T-helper 2 cell treated with Interferon-gamma antibody and Interleukin-4, amounts not matched to agents 5 μg/mL and 100 μg/mL, for 36 hours (primary cell): ENCODE measurements at regions not wholly inside any gene's neighbourhood (a gene's known extent, or its start where the extent isn't known, plus 50 kb on each side); places are given as distances from the start of the nearest gene placed in this dataset.

Source experiments
- DNase-seq: peaks from one replicate; pipeline ENCODE4 v3.0.0; 2021; ENCODE audit warnings: low spot score
- H3K27ac Mint-ChIP-seq: one replicate; pipeline ENCODE4 v1.8.0; 2021; ENCODE audit warnings: mild to moderate bottlenecking, mixed read lengths
- H3K27me3 Mint-ChIP-seq: one replicate; pipeline ENCODE4 v1.8.0; 2021; ENCODE audit warnings: low read depth, mixed read lengths
- H3K36me3 Mint-ChIP-seq: one replicate; pipeline ENCODE4 v1.8.0; 2021; ENCODE audit warnings: low read depth, mixed read lengths
- H3K4me1 Mint-ChIP-seq: one replicate; pipeline ENCODE4 v1.8.0; 2021; ENCODE audit warnings: low read depth, mixed read lengths
- H3K4me3 Mint-ChIP-seq: one replicate; pipeline ENCODE4 v1.8.0; 2022; ENCODE audit warnings: mild to moderate bottlenecking, moderate library complexity, mixed read lengths
- H3K9me3 Mint-ChIP-seq: one replicate; pipeline ENCODE4 v1.8.0; 2021; ENCODE audit warnings: mixed read lengths

- no peak for DNase-seq
- no peak overlapping the region for H3K4me3 Mint-ChIP-seq
- H3K9me3 Mint-ChIP-seq = no peaks in the 10 kb centered on the region
- no peaks in the 10 kb centered on the region for H3K4me1 Mint-ChIP-seq
- H3K27ac Mint-ChIP-seq = no peak overlapping the region
- H3K27me3 Mint-ChIP-seq = no peaks in the 10 kb centered on the region
- no peaks in the 10 kb centered on the region for H3K36me3 Mint-ChIP-seq
Observed at GRCh38 chr5:145347026-145347616, 488.0 kb downstream of the PRELID2 start.

GRCh38 chr5:145345511-145346287, 489.4 kb downstream of the PRELID2 start:
- H3K36me3 Mint-ChIP-seq = no peaks in the 10 kb centered on the region
- no peaks in the 10 kb centered on the region for H3K9me3 Mint-ChIP-seq
- DNase-seq = no peak
- no peak overlapping the region for H3K4me3 Mint-ChIP-seq
- no peak overlapping the region for H3K27ac Mint-ChIP-seq
- H3K4me1 Mint-ChIP-seq = no peaks in the 10 kb centered on the region
- H3K27me3 Mint-ChIP-seq = no peaks in the 10 kb centered on the region

- no peaks in the 10 kb centered on the region for H3K4me1 Mint-ChIP-seq
- peaks cover 3% of the 10 kb centered on the region for H3K9me3 Mint-ChIP-seq
- H3K36me3 Mint-ChIP-seq = no peaks in the 10 kb centered on the region
- H3K4me3 Mint-ChIP-seq = no peak overlapping the region
- no peak for DNase-seq
- H3K27ac Mint-ChIP-seq = no peak overlapping the region
- H3K27me3 Mint-ChIP-seq = no peaks in the 10 kb centered on the region
Observed at GRCh38 chr5:145341842-145342241, 493.3 kb downstream of the PRELID2 start.

- Mint-ChIP-seq H3K4me1 (no peaks in the 10 kb centered on the region), H3K27me3 (no peaks in the 10 kb centered on the region), H3K36me3 (no peaks in the 10 kb centered on the region), H3K4me3 (no peak overlapping the region), H3K9me3 (peaks cover 8% of the 10 kb centered on the region), H3K27ac (no peak overlapping the region)
- no peak for DNase-seq
Observed at GRCh38 chr5:145340099-145340498, 495.0 kb downstream of the PRELID2 start.

GRCh38 chr5:145324767-145325479, 510.2 kb downstream of the PRELID2 start:
- DNase-seq = no peak
- H3K4me1 Mint-ChIP-seq = no peaks in the 10 kb centered on the region
- no peaks in the 10 kb centered on the region for H3K27me3 Mint-ChIP-seq
- H3K36me3 Mint-ChIP-seq = no peaks in the 10 kb centered on the region
- no peak overlapping the region for H3K4me3 Mint-ChIP-seq
- H3K9me3 Mint-ChIP-seq = peaks cover 24% of the 10 kb centered on the region
- H3K27ac Mint-ChIP-seq = no peak overlapping the region

GRCh38 chr5:145324101-145324500, 511.0 kb downstream of the PRELID2 start:
- no peak for DNase-seq
- Mint-ChIP-seq H3K27me3 (no peaks in the 10 kb centered on the region), H3K4me1 (no peaks in the 10 kb centered on the region), H3K36me3 (no peaks in the 10 kb centered on the region), H3K27ac (no peak overlapping the region), H3K9me3 (peaks cover 24% of the 10 kb centered on the region), H3K4me3 (no peak overlapping the region)

GRCh38 chr5:145316282-145316681, 518.9 kb downstream of the PRELID2 start:
- no peaks in the 10 kb centered on the region for H3K36me3 Mint-ChIP-seq
- H3K9me3 Mint-ChIP-seq = no peaks in the 10 kb centered on the region
- H3K27me3 Mint-ChIP-seq = no peaks in the 10 kb centered on the region
- no peak overlapping the region for H3K4me3 Mint-ChIP-seq
- DNase-seq = no peak
- H3K4me1 Mint-ChIP-seq = no peaks in the 10 kb centered on the region
- no peak overlapping the region for H3K27ac Mint-ChIP-seq

- DNase-seq = no peak
- Mint-ChIP-seq H3K27ac (no peak overlapping the region), H3K27me3 (no peaks in the 10 kb centered on the region), H3K4me1 (no peaks in the 10 kb centered on the region), H3K36me3 (no peaks in the 10 kb centered on the region), H3K4me3 (no peak overlapping the region), H3K9me3 (no peaks in the 10 kb centered on the region)
Observed at GRCh38 chr5:145307866-145308382, 527.2 kb downstream of the PRELID2 start.

GRCh38 chr5:145295236-145295835, 539.8 kb downstream of the PRELID2 start:
- Mint-ChIP-seq H3K4me1 (no peaks in the 10 kb centered on the region), H3K4me3 (no peak overlapping the region), H3K36me3 (no peaks in the 10 kb centered on the region), H3K27ac (no peak overlapping the region), H3K9me3 (peaks cover 15% of the 10 kb centered on the region), H3K27me3 (no peaks in the 10 kb centered on the region)
- DNase-seq = no peak

- peaks cover 7% of the 10 kb centered on the region for H3K9me3 Mint-ChIP-seq
- H3K4me1 Mint-ChIP-seq = no peaks in the 10 kb centered on the region
- H3K27me3 Mint-ChIP-seq = no peaks in the 10 kb centered on the region
- DNase-seq = no peak
- H3K27ac Mint-ChIP-seq = no peak overlapping the region
- H3K36me3 Mint-ChIP-seq = no peaks in the 10 kb centered on the region
- H3K4me3 Mint-ChIP-seq = no peak overlapping the region
Observed at GRCh38 chr5:145294331-145294730, 540.8 kb downstream of the PRELID2 start.

GRCh38 chr5:145293716-145294115, 541.4 kb downstream of the PRELID2 start:
- H3K27me3 Mint-ChIP-seq = no peaks in the 10 kb centered on the region
- peaks cover 3% of the 10 kb centered on the region for H3K9me3 Mint-ChIP-seq
- H3K4me3 Mint-ChIP-seq = no peak overlapping the region
- no peaks in the 10 kb centered on the region for H3K36me3 Mint-ChIP-seq
- H3K27ac Mint-ChIP-seq = no peak overlapping the region
- H3K4me1 Mint-ChIP-seq = no peaks in the 10 kb centered on the region
- DNase-seq = no peak

- H3K9me3 Mint-ChIP-seq = peaks cover 3% of the 10 kb centered on the region
- H3K4me3 Mint-ChIP-seq = no peak overlapping the region
- H3K36me3 Mint-ChIP-seq = no peaks in the 10 kb centered on the region
- DNase-seq = no peak
- no peaks in the 10 kb centered on the region for H3K27me3 Mint-ChIP-seq
- H3K4me1 Mint-ChIP-seq = no peaks in the 10 kb centered on the region
- H3K27ac Mint-ChIP-seq = no peak overlapping the region
Observed at GRCh38 chr5:145292278-145292677, 542.9 kb downstream of the PRELID2 start.

GRCh38 chr5:145283141-145283810, 551.9 kb downstream of the PRELID2 start:
- H3K9me3 Mint-ChIP-seq = no peaks in the 10 kb centered on the region
- H3K36me3 Mint-ChIP-seq = no peaks in the 10 kb centered on the region
- H3K4me3 Mint-ChIP-seq = no peak overlapping the region
- no peak overlapping the region for H3K27ac Mint-ChIP-seq
- DNase-seq = no peak
- H3K4me1 Mint-ChIP-seq = no peaks in the 10 kb centered on the region
- H3K27me3 Mint-ChIP-seq = no peaks in the 10 kb centered on the region
